Endothelial cell of umbilical vein (primary cell): ENCODE measurements at regions not wholly inside any gene's neighbourhood (a gene's known extent, or its start where the extent isn't known, plus 50 kb on each side); places are given as distances from the start of the nearest gene placed in this dataset.

ENCODE experiments used
- BruUV-seq: library from RNA; stranded (reverse); fragments of 400-500 nt; replicated peaks from 2 replicates; lab custom pipeline; 2021; lab: Mats Ljungman, UMichigan
- CTCF ChIA-PET: fragments of 300-600, 350-600 bp; sonication (Branson Sonifier 250); formaldehyde crosslinking; loops from one replicate; lab custom pipeline; 2021; ENCODE audit warnings: antibody characterized with exemption, inconsistent platforms; lab: Charles Lee
- POLR2A ChIA-PET: fragments of 300-600, 350-600 bp; sonication (Branson Sonifier 250); formaldehyde crosslinking; loops from one replicate; lab custom pipeline; 2021; ENCODE audit warnings: antibody characterized with exemption, inconsistent platforms; lab: Charles Lee
- DNase-seq: peaks from one replicate; pipeline ENCODE4 v3.0.0-alpha.2; 2011; ENCODE audit warnings: low read depth, low spot score
- FAIRE-seq: peaks from 2 replicates; lab custom pipeline; 2011; peaks lifted over from hg19 to GRCh38; lab: Jason Lieb, UNC
- H2AFZ ChIP-seq: 2 replicates; pipeline ENCODE4 v1.6.0; 2012; ENCODE audit warnings: low read depth, low read length, control low read depth, inconsistent platforms
- H3K27ac ChIP-seq: 2 replicates; pipeline ENCODE4 v1.5.1; 2011; ENCODE audit warnings: low read depth, mild to moderate bottlenecking, control low read depth, low read length, moderate library complexity; ENCODE audit not compliant: insufficient read depth
- H3K27me3 ChIP-seq, 2 experiments: 2 replicates each; pipeline versions ENCODE4 v1.6.0 to v1.6.1; 2011; ENCODE audit warnings: low read length in 2 of 2, mixed read lengths in 1 of 2; ENCODE audit not compliant: control insufficient read depth in 2 of 2, insufficient read depth in 2 of 2
- H3K36me3 ChIP-seq, 2 experiments: 2 replicates in 1 of 2; 3 replicates in 1 of 2; pipeline ENCODE4 v1.5.1; 2011; ENCODE audit warnings: low read length in 2 of 2, mild to moderate bottlenecking in 1 of 2, moderate library complexity in 1 of 2; ENCODE audit not compliant: control insufficient read depth in 2 of 2, insufficient read depth in 2 of 2; ENCODE audit errors: extremely low read depth in 1 of 2
- H3K4me1 ChIP-seq: 3 replicates; pipeline ENCODE4 v1.5.1; 2011; ENCODE audit warnings: mild to moderate bottlenecking, low read length; ENCODE audit not compliant: control insufficient read depth, insufficient read depth; ENCODE audit errors: extremely low read depth
- H3K4me2 ChIP-seq: 2 replicates; pipeline ENCODE4 v1.6.1; 2011; ENCODE audit warnings: low read length, control low read depth, mixed read lengths; ENCODE audit not compliant: insufficient read depth
- H3K4me3 ChIP-seq, 3 experiments: fragments of 200-600 bp in 1 of 3; sonication (generic), shearing (Covaris generic) in 1 of 3; replicated peaks in 1 of 3; 2 replicates each; pipeline ENCODE4 v1.5.1; 2011 to 2016; ENCODE audit warnings: control low read depth in 3 of 3, low read length in 3 of 3, mild to moderate bottlenecking in 2 of 3, inconsistent platforms in 1 of 3, low read depth in 1 of 3, moderate library complexity in 1 of 3; ENCODE audit not compliant: insufficient read depth in 1 of 3
- H3K79me2 ChIP-seq: 2 replicates; pipeline ENCODE4 v1.6.0; 2012; ENCODE audit warnings: low read length, inconsistent platforms; ENCODE audit not compliant: control insufficient read depth, insufficient read depth
- H3K9ac ChIP-seq: replicated peaks from 2 replicates; pipeline ENCODE3; 2011; ENCODE audit warnings: low read length, control low read depth; ENCODE audit not compliant: insufficient read depth; ENCODE audit errors: extremely low read depth
- H3K9me1 ChIP-seq: replicated peaks from 3 replicates; pipeline ENCODE4 v1.6.0; 2011; ENCODE audit warnings: mild to moderate bottlenecking, low read length; ENCODE audit not compliant: control insufficient read depth, insufficient read depth; ENCODE audit errors: extremely low read depth
- H3K9me3 ChIP-seq: replicated peaks from 2 replicates; pipeline ENCODE4 v1.5.1; 2012; ENCODE audit warnings: low read length, inconsistent platforms; ENCODE audit not compliant: control insufficient read depth, insufficient read depth
- H4K20me1 ChIP-seq: replicated peaks from 2 replicates; pipeline ENCODE3; 2011; ENCODE audit warnings: mild to moderate bottlenecking, low read length; ENCODE audit not compliant: control insufficient read depth, insufficient read depth; ENCODE audit errors: extremely low read depth
- CTCF ChIP-seq, 2 donors: IDR thresholded peaks; 1 replicate in 1 of 2; 2 replicates in 1 of 2; pipeline ENCODE4 v1.5.1; 2011; ENCODE audit warnings: low read length in 2 of 2, mild to moderate bottlenecking in 2 of 2, moderate library complexity in 2 of 2, control low read depth in 1 of 2, inconsistent platforms in 1 of 2, low read depth in 1 of 2; ENCODE audit not compliant: insufficient read depth in 1 of 2; ENCODE audit errors: extremely low read depth in 1 of 2
- EZH2 ChIP-seq: IDR thresholded peaks from 2 replicates; pipeline ENCODE4 v1.6.1; 2012; ENCODE audit warnings: borderline replicate concordance, low read depth, mild to moderate bottlenecking, moderate library complexity, low read length, inconsistent platforms; ENCODE audit not compliant: severe bottlenecking
- FOS ChIP-seq: IDR thresholded peaks from 2 replicates; pipeline ENCODE4 v1.6.1; 2011; ENCODE audit warnings: mild to moderate bottlenecking, low read length, moderate library complexity, borderline replicate concordance; ENCODE audit not compliant: insufficient read depth
- JUN ChIP-seq: IDR thresholded peaks from 2 replicates; pipeline ENCODE4 v1.6.1; 2011; ENCODE audit warnings: borderline replicate concordance, low read depth; ENCODE audit not compliant: insufficient read length, insufficient read depth
- MAX ChIP-seq: IDR thresholded peaks from 2 replicates; pipeline ENCODE4 v1.6.1; 2011; ENCODE audit not compliant: insufficient read depth, insufficient read length
- MYC ChIP-seq: IDR thresholded peaks from one replicate; pipeline ENCODE4 v1.6.1; 2011; ENCODE audit warnings: mild to moderate bottlenecking, low read depth, low read length
- POLR2AphosphoS5 ChIP-seq: IDR thresholded peaks from 2 replicates; pipeline ENCODE4 v1.6.1; 2012; ENCODE audit warnings: low read depth, mild to moderate bottlenecking, control low read depth, low read length, moderate library complexity; ENCODE audit not compliant: insufficient read depth
- dilution Hi-C: fragments of 300-500 bp; cut with MboI; formaldehyde crosslinking; loops from one replicate; pipeline ENCODE4 v1.15.0; 2019; ENCODE audit warnings: low sequenced_read_pairs; ENCODE audit not compliant: extremely low pct_ligation_motif_present
- intact Hi-C: fragments of 100-400 bp; cut with micrococcal nuclease; formaldehyde crosslinking; loops from one replicate; pipeline ENCODE4 v1.10.0; 2022

GRCh38 chr15:93942269-93942694, 289.1 kb upstream of the MCTP2 start:
- CTCF ChIA-PET = no interaction called here
- no peak overlapping the region for H3K27ac ChIP-seq
- BruUV-seq = no TSS peak
- no peaks in the 10 kb centered on the region for H3K36me3 ChIP-seq
- H4K20me1 ChIP-seq = no peaks in the 10 kb centered on the region
- no peak for FAIRE-seq
- H3K27me3 ChIP-seq = no peaks in the 10 kb centered on the region
- no peak overlapping the region for H3K9ac ChIP-seq
- DNase-seq = no peak
- H3K9me3 ChIP-seq = peaks cover 5% of the 10 kb centered on the region
- dilution Hi-C loops = no loop called here
- H2AFZ ChIP-seq = no peak overlapping the region
- H3K4me1 ChIP-seq = no peaks in the 10 kb centered on the region
- H3K4me2 ChIP-seq = no peak overlapping the region
- no peaks in the 10 kb centered on the region for H3K79me2 ChIP-seq
- POLR2A ChIA-PET = no interaction called here
- intact Hi-C loops = no loop called here
- H3K9me1 ChIP-seq = no peaks in the 10 kb centered on the region
- no peak overlapping the region for H3K4me3 ChIP-seq
- TF ChIP-seq FOS (no peak), CTCF (IDR thresholded peaks at IDR 0.05; ENCODE audit: extremely low read depth in 1 of 2, insufficient read depth in 1 of 2, low read depth in 1 of 2, low read length in 2 of 2) (no peak), MYC (no peak), POLR2AphosphoS5 (no peak), JUN (no peak), EZH2 (no peak), MAX (no peak)
